ENCODE measurements at regions not wholly inside any gene's neighbourhood (a gene's known extent, or its start where the extent isn't known, plus 50 kb on each side); places are given as distances from the start of the nearest gene placed in this dataset.

GRCh38 chr13:39159846-39160370 is 121.7 kb downstream of the NHLRC3 start:
- DNase-seq (ENCODE audit: low read depth): no peak

- DNase-seq (ENCODE audit: low read depth): no peak
Measured at GRCh38 chr13:39167018-39167417, 128.8 kb downstream of the NHLRC3 start.

- DNase-seq (ENCODE audit: low read depth): no peak
Measured at GRCh38 chr13:39170711-39171110, 132.5 kb downstream of the NHLRC3 start.

GRCh38 chr13:39185326-39185725 is 147.1 kb downstream of the NHLRC3 start:
- DNase-seq (ENCODE audit: low read depth): no peak

- DNase-seq (ENCODE audit: low read depth): no peak
Measured at GRCh38 chr13:39186205-39186875, 148.1 kb downstream of the NHLRC3 start.

- DNase-seq (ENCODE audit: low read depth): no peak
Measured at GRCh38 chr13:39189778-39190177, 151.5 kb downstream of the NHLRC3 start.

- DNase-seq (ENCODE audit: low read depth): peak; percentile 4
Measured at GRCh38 chr13:39196965-39197646, 158.8 kb downstream of the NHLRC3 start.

- no peak for DNase-seq (ENCODE audit: low read depth)
Measured at GRCh38 chr13:39197647-39198007, 159.4 kb downstream of the NHLRC3 start.

- no peak for DNase-seq (ENCODE audit: low read depth)
Measured at GRCh38 chr13:39200249-39200910, 162.1 kb downstream of the NHLRC3 start.

- peak; percentile 1 for DNase-seq (ENCODE audit: low read depth)
Measured at GRCh38 chr13:39201180-39201579, 162.9 kb downstream of the NHLRC3 start.

- DNase-seq (ENCODE audit: low read depth): no peak
Measured at GRCh38 chr13:39202746-39203145, 164.5 kb downstream of the NHLRC3 start.

- DNase-seq (ENCODE audit: low read depth): no peak
Measured at GRCh38 chr13:39208636-39209035, 170.4 kb downstream of the NHLRC3 start.

- DNase-seq (ENCODE audit: low read depth): peak; percentile 5
Measured at GRCh38 chr13:39209731-39210531, 171.7 kb downstream of the NHLRC3 start.

- peak; percentile 37 for DNase-seq (ENCODE audit: low read depth)
Measured at GRCh38 chr13:39210961-39211534, 172.8 kb downstream of the NHLRC3 start.

GRCh38 chr13:39215971-39216370 is 177.7 kb downstream of the NHLRC3 start:
- no peak for DNase-seq (ENCODE audit: low read depth)

GRCh38 chr13:39217471-39217870 is 179.2 kb downstream of the NHLRC3 start:
- DNase-seq (ENCODE audit: low read depth): no peak

GRCh38 chr13:39224671-39225240 is 186.5 kb downstream of the NHLRC3 start:
- DNase-seq (ENCODE audit: low read depth): no peak

GRCh38 chr13:39225860-39226259 is 187.6 kb downstream of the NHLRC3 start:
- DNase-seq (ENCODE audit: low read depth): no peak

GRCh38 chr13:39226359-39226758 is 188.1 kb downstream of the NHLRC3 start:
- DNase-seq (ENCODE audit: low read depth): no peak

- DNase-seq (ENCODE audit: low read depth): no peak
Measured at GRCh38 chr13:39232401-39232980, 194.2 kb downstream of the NHLRC3 start.

GRCh38 chr13:39232999-39233398 is 194.7 kb downstream of the NHLRC3 start:
- no peak for DNase-seq (ENCODE audit: low read depth)
